Loucy (cell line): ENCODE measurements at regions not wholly inside any gene's neighbourhood (a gene's known extent, or its start where the extent isn't known, plus 50 kb on each side); places are given as distances from the start of the nearest gene placed in this dataset.
"Not testable (repeated sequence)": the region's sequence is repeated elsewhere in the genome, so short reads cannot be mapped to it uniquely, and the experiment has no call there.

ENCODE experiments used
- CTCF ChIP-seq: fragments of 200-600 bp; sonication (generic); conservative IDR thresholded peaks from 2 replicates; pipeline ENCODE4 v1.5.1; 2014; ENCODE audit warnings: mild to moderate bottlenecking, antibody characterized with exemption, low read length
- EZH2phosphoT487 ChIP-seq: fragments of 200-600 bp; IDR thresholded peaks from 2 replicates; pipeline ENCODE4 v1.6.1; 2018; ENCODE audit warnings: antibody characterized with exemption, mild to moderate bottlenecking, moderate library complexity, borderline replicate concordance

- not testable (repeated sequence) for TF ChIP-seq CTCF, EZH2phosphoT487
These were observed 86.5 kb downstream of the XCL2 start for GRCh38 chr1:168457296-168457695.
